ENCODE measurements at regions not wholly inside any gene's neighbourhood (a gene's known extent, or its start where the extent isn't known, plus 50 kb on each side); places are given as distances from the start of the nearest gene placed in this dataset.

GRCh38 chr11:45037434-45038005 is 86.8 kb upstream of the TP53I11 start:
- DNase-seq, result no peak

GRCh38 chr11:45038923-45039322 is 88.2 kb upstream of the TP53I11 start:
- DNase-seq, result no peak

DNA sequence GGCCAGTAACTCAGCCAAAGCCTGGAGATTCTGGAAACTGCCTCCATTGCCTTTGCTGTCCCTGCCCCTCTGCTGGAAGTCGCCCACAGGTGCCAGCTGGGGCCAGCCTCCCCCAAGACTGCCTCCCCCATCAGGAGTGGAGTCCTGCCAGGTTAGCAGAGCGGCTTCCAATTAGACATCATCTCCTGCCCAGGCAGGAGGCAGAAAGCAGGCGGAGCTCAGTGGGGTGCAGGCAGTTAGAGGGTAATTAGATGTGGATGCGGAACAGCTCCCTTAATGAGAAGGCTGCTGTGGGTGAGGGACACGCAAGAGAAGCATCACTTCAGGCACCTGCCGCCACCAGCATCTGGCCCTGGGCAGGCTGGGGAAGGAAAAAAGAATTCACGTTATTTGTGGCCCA is 90.9 kb upstream of the TP53I11 start:
- no peak for DNase-seq

DNA sequence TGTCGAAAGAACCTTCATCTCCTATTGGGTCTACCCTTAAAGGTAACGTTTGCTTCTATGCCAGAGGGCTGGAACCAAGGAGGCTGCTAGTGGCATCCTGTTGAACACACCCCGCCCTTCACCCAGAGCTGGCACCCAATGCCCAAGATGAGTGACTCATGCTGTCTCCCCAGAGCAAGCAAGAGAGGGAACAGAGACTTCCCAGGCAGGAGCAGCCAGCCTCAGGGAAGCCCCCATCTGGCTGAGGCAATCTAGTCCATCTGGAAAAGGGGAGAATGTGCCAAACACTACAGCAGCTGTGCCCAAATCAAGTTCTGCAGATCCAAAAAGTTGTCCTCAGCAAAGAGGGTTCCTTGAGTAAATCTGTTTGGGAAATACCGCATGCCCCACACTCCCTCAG is 91.9 kb upstream of the TP53I11 start:
- no peak for DNase-seq

DNA sequence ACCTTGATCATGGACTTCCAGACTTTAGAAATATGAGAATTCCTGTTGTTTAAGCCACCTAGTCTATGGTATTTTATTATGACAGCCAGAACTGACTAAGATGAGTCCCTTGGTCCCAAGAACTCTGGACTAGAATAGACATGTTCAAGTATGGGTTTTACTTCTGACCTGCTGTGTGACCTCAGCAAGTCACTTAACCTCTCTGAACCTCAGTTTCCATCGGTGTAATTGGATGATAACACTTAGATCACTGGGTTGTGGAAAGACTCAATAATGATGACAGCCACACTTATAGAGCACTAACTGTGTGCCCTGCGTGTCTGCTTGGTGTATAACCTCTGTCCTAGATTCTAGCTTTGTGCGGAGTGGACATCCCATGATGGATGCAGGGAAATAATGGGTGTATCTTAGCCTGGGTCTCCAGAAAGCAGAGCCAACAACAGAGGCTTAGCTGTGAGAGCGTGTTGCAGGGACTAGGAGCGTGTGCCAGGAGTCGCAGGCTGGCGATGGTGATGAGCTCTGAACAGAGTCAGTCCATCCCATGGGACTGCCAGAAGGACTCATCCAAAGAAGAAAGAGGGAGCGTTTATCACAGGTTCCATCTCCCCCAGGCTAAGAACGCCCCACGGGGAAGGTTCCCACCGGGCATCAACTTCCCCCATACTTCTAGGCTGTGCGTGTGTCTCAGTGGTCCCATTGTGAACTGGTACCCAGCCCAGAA is 93.2 kb upstream of the TP53I11 start:
- DNase-seq, result no peak

- DNase-seq, result no peak
Observed at GRCh38 chr11:45045683-45046471, 95.2 kb upstream of the TP53I11 start.

- no peak for DNase-seq
Observed at GRCh38 chr11:45048313-45048841, 97.7 kb upstream of the TP53I11 start.

DNA sequence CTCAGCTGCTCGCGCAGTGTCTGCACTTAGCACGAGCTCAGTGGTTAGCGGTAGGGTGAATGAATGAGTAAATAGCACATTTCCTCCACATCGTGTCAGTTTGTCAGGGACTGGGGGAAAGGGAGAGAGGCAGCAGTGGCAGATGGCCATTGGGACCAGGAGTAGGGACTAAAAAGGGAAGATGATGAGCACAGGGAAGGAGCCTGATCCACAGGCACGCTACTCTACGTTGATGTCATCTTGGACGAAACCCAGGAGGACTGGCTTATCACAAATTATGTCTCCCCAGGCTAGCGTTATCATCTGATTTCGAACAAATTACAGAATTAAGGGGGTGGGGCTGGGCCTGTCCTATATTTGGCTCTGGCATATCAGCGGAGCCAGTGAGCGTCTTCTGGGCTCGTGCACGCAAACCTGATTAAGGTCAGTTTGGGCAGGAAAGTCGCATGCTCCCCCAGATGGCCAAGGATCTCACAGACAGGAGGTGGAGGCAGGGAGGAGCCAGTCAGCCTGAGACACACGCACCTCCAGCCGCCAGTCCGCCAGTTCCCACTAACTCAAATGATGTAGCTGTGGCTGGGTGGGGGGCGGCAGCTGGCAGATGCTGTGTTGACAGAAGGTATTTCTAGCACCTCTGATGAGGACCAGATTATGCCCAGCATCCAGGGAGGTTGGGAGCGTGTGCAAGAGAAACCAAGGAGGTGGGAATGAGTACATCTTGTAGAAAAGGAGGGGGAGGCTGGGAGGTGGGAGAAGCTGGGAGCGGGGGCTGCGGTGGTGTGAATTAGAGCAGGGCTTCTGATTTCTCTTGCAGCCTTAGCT is 97.4 kb upstream of the PRDM11 start:
- no peak for DNase-seq

DNA sequence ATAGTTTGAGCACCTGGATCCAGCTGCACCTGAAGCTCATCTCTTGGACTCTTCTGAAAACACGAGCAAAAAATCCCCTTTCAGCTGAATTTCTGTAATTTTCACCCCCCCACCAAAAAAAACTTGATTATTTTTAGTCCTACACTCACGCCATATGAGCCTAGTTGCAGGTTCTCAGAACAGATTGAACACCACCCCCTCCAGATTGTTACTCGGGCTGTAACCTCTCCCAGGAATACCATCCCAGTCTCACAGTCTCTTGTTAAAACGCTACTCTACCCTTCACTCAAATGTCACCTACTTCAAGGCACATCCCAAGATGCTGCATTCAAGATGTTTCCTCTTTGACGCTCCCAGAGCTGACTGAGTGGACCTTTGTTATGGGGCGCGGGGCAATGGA is 96.3 kb upstream of the PRDM11 start:
- DNase-seq, result no peak

GRCh38 chr11:45051621-45052020 is 94.8 kb upstream of the PRDM11 start:
- no peak for DNase-seq

DNA sequence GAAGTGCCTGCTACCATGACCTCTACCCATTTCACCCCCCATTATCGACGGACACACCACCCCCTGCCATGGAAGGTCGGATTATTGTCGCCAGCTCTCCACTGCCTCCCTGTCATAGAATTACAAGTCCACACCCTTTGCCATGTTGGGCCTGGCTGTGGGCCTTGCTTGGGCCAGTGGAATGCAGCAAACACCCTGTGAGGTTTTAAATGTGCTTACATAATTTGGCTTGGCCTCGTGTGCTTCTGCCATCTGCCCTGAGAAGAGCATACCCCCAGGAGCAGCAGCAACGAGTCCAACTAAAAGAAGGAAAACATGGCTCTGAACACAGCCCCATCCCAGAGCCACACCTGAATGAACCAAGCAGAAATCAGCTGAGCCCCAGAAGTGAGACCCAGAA is 94.1 kb upstream of the PRDM11 start:
- no peak for DNase-seq

GRCh38 chr11:45053736-45054446 is 92.5 kb upstream of the PRDM11 start:
- no peak for DNase-seq

GRCh38 chr11:45054956-45055355 is 91.5 kb upstream of the PRDM11 start:
- no peak for DNase-seq

DNA sequence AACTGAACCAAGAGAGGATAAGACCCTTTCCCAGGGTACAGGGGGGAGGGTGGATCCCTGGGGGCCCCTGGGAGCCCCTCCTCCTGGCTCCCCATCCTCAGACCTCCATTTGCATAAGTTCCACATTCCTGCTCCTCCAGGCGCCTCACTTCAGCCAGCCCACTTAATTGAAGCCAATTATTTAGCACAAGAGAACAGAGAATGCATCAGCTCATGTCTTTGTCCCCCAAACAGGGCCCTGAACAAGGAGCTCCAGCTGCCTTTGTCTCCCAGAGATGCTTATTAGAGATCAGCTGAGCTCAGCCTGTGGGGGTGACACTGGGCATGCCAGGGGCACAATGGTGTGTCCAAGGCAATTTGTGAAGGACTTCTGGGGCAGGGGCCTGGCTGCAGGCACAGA is 89.9 kb upstream of the PRDM11 start:
- no peak for DNase-seq

GRCh38 chr11:45057938-45058646 is 88.3 kb upstream of the PRDM11 start:
- DNase-seq, result no peak

DNA sequence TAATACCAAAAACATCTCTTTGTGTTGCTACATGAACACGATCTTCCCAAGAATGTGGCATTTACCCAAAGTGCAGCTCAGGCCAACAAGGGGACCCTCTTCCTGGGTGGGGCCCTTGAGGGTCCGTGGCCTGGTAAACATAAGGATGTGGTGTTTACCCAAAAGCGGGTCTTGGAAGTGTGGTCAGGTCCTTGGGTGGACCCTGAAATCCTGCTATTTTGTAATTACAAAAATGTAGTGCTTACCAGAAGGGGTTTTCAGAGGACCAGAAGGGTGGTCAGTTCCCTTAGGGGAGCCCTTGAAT is 87.8 kb upstream of the PRDM11 start:
- no peak for DNase-seq

DNA sequence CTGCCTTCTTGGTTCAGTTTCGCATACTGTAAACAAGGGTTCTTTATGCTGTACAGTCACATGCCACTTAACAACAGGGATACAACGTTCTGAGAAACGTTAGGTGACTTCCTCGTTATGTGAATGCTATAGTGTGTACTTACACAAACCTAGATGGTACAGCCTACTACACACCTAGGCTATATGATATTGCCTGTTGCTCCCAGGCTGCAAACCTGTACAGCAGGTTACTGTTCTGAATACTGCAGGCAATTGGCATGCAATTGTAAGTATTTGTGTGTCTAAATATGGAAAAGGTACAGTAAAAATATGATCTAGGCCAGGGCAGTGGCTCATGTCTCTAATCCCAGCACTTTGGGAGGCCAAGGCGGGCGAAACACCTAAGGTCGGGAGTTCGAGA is 85.7 kb upstream of the PRDM11 start:
- no peak for DNase-seq

DNA sequence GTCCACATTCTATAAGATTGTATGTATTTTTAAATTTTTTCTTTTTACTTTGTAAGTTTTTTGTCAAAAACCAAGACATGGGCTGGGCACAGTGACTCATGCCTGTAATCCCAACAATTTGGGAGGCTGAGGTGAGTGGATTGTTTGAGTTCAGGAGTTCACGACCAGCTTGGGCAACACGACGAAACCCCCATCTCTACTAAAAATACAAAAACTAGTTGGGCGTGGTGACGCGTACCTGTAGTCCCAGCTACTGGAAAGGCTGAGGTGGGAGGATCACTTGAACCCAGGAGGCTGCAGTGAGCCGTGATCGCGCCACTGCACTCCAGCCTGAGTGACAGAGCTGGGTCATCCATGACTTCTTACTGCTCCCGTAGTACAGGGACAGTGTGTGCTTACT is 84.8 kb upstream of the PRDM11 start:
- DNase-seq, result no peak

GRCh38 chr11:45062115-45062514 is 84.3 kb upstream of the PRDM11 start:
- no peak for DNase-seq

GRCh38 chr11:45062974-45063635 is 83.3 kb upstream of the PRDM11 start:
- DNase-seq, result no peak

DNA sequence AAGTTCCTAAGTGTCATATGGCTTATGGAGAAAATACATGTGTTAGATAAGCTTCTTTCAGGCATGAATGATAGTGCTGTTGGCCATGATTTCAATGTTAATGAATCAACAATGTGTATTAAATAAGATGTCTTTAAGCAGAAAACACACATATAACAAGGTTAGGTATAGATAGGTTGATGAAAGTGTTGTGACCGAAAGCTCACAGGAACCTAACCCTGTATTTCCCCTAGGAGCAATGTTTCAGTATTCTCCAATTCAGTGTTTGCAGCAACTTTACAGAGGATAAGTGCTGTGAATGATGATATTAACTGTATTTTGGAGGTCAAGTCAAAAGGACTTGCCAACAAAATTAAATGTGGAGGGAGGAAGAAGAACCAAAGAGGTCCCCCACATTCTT is 82.8 kb upstream of the PRDM11 start:
- no peak for DNase-seq
